ENCODE measurements at regions not wholly inside any gene's neighbourhood (a gene's known extent, or its start where the extent isn't known, plus 50 kb on each side); places are given as distances from the start of the nearest gene placed in this dataset.

DNA sequence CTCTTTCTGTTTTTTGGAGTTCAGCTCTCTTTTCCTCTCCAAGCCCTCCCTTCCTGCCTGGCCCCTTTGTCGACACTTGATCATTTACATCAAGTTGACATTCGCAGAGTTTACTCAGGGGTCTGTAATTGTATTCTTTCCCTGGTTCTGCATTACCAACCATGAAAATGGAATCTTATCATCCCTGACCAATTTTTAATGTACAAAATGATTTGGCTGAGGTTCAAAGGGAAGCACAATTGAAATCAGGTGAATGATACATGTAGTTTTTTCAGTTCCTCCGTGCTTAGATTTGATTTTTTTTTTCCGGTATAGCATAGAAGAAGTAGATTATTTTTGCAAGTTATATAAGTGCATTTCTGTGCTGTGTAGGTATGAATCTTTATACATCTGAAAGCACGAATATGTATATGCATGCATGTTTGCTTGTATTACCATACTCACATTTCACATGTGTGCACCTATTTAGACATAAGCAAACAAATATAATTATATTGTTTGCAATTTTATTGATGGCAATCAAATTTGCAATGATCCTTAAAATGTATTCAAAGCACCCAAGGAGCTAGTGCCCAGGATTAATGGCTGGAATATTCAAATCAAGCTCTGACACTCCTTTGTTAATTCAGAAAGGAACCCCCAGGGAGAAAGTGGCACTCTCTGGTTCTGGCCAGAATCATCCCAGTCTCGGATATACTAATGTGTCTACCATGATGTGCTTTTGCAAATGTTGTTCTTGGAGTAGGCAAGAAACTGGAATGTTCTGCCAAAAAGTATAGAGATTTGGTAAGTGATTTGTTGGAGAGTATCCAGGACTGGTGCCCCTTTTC is 189.3 kb downstream of the VRK1 start:
- TF ChIP-seq, protein P1, sequence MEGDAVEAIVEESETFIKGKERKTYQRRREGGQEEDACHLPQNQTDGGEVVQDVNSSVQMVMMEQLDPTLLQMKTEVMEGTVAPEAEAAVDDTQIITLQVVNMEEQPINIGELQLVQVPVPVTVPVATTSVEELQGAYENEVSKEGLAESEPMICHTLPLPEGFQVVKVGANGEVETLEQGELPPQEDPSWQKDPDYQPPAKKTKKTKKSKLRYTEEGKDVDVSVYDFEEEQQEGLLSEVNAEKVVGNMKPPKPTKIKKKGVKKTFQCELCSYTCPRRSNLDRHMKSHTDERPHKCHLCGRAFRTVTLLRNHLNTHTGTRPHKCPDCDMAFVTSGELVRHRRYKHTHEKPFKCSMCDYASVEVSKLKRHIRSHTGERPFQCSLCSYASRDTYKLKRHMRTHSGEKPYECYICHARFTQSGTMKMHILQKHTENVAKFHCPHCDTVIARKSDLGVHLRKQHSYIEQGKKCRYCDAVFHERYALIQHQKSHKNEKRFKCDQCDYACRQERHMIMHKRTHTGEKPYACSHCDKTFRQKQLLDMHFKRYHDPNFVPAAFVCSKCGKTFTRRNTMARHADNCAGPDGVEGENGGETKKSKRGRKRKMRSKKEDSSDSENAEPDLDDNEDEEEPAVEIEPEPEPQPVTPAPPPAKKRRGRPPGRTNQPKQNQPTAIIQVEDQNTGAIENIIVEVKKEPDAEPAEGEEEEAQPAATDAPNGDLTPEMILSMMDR (IDR thresholded peaks at IDR 0.05), result no peak
- no peak for TF ChIP-seq POLR2A (IDR thresholded peaks at IDR 0.05)
